Right lung (tissue), 2 donors: ENCODE measurements at regions not wholly inside any gene's neighbourhood (a gene's known extent, or its start where the extent isn't known, plus 50 kb on each side); places are given as distances from the start of the nearest gene placed in this dataset.
A peak's percentile ranks its signal among the peaks of the same experiment; 100 is the strongest.

ENCODE experiments used
- DNase-seq, 2 donors: peaks; one replicate each; pipeline ENCODE4 v3.0.0-alpha.2; 2013

DNA sequence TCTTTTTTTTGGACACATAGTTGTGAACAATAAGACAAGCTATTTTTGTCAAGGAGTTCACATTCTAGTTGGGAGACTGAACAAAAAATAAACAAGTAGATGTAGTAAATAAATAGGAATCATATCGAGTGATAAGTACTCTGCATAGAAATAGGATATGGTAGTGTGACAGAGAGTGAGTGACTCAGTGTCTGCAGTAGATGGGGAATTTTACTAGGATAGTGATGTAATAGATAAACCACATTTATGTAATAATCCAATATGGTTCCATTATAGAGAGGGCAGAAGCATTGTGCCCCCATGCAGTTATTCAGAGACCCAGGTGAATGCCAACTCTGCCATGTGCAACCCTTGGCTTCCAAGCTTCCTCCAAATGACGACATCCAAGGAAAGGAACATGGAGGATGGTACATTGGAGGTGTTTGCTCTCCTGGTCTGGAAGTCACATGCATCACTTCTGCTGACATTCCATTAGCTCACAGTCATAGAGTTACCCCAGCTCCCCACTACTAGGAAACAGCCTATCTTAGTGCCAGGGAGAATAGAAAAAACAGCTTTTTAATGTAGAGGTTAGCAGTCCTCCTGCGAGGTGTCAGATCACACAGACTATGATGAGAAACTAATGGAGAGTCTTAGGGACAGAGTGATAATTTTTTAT, 595.4 kb downstream of the NYAP2 start:
- DNase-seq: no peak

DNA sequence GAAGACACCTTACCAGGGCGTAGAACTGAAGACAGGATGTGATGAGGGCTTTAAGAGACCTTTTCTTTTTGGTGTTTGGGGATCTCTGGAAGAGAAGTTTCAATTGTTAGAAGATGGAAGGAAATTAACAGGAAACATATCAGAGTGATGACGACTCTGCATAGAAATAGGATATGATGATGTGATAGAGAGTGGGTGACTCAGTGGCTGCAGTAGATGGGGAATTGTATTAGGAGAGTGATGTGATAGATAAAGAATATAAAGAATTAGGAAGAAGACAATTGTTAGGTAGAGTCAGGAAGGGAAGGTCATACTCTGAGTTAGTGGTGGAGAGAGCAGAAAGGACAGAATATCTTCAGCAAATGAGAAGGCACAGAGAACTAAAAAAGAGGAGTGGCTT, 593.9 kb downstream of the NYAP2 start:
- DNase-seq: no peak

DNA sequence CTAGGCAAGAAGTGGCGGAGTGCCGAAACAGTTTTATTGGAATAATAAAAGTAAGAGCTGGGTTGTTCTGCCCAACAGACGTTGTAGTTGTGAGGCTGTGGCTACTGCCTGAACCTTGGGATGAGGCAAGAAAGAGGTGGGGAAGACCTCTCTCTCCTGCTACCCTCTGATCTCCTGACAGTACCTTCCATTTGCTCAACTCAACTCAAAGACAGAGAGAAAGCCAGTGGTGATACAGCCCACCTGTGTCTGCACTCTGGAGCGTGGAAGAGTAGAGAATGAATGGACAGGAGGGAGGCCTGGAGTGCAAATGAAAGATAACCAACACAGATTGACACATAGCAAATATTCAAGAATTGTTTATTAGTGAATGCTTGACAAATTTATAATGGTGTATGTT, 590.3 kb downstream of the NYAP2 start:
- DNase-seq: no peak

DNA sequence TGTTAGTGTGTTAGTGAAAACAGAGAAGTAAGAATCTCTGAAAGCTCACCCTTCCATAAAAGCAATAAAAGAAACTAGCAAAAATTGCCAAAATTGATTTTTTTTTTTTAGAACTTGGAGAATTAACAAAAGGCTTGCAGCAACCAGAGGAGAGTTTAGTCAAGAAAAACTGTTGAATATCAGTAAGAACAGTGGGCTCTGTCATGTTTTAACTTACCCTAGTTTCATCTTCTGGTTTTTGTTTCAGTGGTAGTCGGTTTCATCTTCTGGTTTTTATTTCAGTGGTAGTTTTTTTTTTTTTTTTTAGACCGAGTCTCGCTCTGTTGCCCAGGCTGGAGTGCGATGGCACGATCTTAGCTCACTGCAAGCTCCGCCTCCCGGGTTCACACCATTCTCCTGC, 580.9 kb downstream of the NYAP2 start:
- no peak for DNase-seq

DNA sequence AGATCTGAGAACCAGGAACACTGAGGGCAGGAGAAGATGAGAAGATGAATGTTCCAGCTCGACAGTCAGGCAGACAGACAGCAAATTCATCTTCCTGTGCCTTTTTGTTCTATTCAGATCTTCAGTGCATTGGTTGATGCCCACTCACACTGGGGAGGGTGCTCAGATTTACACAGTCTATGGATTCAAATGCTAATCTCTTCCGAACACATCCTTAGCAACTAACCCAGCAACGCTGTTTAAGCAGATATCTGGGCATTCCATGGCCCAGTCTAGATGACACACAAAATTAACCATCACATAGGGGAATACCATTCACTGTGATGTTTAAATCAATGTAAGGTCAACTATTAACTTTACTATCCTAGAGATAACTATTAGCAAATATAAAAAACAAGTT, 571.9 kb downstream of the NYAP2 start:
- no peak for DNase-seq

DNA sequence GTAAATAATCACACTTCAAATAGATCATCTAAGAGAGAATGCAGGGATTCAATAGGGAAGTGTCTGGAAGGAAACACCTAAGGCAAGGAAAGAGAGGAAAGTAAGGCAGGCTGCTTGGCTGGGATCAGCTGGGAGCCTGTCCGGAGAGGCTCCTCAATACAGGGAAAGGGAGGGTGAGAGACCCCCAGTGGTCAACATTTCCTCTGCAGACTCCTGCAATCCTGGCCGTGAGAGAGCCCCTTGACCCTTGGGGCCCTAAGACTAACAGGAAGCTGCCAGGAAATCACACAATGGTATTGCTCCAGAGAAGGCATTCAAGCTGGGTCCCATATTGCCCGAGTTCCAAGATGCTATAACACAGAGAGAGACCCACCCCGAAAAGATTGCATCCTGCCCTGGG, 549.4 kb downstream of the NYAP2 start:
- DNase-seq: no peak

DNA sequence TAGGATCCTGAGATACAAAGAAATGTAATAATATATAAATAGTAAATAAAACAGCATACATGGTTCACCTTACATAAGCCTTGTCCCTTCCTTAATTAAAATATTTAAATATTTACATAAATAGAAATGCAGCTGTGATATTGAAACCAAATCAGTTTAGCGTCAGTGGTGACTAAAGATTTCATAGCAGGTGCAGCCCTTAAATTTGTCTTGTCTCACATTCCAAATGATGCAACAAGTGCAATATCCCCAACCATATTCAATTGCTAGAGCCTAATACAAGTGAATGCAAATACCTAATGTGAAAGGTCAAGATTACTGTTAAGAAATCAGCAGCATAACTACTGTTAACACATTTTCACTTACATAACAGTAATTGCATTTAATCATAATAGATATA, 539.5 kb downstream of the NYAP2 start:
- DNase-seq: no peak

DNA sequence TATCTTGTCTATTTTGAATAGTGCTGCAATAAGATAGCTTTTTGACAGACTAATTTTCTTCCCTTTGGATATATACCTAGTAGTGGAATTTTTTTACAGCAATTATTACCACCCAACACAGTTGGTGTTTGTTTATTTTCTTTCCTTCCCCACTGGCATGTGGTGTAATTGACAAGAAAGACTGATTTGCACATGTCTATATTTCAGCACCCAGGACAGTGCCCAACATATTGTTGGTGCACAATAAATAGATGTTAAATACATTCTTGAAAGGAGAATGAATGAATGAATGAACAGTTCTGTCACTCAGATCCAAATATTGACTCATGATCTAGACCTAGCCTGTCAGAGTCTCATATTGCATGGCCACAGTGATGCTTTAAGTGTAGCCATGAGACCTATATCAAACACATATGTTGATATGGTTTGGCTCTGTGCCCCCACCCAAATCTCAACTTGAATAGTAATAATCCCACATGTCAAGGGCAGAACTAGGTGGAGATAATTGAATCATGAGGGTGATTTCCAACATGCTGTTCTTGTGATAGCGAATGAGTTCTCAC, 538.2 kb downstream of the NYAP2 start:
- DNase-seq: no peak

DNA sequence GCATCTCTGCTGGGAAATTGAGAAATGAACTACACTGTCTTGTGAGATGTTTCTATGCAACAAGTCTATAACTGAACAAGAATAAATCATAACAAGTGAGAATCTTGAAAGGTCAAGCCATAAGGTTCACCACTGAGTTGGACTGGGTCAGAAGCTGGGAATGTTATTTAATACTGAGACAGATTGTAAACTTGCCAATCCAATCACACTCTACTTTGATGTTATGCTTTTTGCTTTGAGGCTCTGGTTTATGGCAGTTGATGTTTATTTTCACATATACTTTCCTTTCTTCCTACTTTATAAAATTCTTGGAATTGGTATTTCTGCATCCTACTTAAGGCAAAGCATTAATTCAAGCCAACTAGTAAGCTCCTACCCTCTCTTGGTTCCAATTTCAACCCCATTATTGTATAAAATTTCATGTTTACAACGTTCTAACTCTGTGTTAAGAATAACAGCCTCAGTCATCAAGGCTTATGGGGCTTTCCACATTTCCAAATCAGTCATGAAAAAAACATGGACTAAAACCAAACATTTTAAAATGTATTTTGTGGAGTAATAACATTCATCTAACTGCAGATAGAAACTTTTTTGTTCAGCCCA, 533.4 kb downstream of the NYAP2 start:
- DNase-seq: peak; percentile 9 to 11

DNA sequence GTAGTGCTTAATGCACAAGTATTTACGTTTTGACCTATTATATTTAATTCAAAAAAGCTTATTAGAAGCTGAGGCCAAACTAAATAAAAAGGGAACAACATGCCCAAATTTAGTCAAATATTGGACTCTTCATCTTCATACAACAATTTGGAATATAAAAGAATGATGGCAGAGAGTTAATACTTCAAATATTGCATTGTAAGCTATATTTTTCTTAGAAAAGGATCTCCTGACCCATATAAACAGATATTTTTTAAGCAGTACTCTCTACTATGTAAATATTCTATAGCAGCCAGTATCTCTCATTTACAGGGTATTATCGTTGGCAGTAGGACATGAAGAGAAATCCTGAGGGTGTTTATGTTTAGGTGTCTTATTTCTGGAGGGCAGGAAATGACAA, 531.2 kb downstream of the NYAP2 start:
- DNase-seq: no peak

DNA sequence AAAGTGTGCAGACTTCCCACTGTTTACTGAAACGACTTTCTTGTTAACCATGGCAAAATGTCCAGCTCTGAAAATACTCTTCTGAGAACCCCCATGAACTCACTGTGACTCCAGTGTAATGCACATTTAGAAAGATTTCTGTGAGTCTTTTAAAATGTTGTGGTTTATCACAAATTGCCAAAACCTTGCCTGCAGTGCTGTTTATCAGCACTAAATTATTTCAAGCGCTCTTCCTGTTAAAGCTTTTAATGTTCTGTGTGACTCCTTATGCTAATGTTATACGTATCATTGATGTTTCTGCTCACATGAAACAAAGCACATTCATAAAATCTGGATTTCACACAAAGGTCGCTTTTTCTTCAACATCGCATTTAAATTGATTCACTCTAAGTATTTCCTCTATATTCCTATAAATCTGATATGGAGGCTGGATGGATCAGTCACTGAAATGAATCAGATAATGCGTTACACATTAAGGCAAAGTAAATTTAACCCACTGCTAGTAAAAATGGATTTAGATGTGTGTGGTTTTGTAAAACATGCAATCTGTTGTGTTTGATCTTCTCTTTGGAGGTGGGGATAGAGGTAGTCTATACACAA, 521.2 kb downstream of the NYAP2 start:
- no peak for DNase-seq

DNA sequence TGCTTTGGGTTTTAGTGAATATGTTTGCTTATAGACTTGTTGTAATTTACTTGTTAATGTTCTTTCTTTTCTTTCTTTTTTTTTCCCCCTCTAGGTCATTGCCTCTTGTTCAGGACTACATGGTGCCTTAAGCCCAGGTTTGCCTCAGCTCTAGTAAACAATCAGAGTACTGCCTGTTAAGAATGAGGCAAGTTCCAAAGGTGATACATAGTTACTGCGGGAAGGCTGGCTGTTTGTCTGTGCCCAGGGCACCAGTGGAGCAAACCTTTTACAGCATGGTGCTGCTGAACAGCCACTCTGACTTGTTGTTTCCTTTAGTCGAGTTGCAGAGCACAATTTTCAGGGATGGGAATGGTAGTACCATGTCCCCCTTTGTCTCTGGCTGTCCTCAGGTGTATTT, 517.2 kb downstream of the NYAP2 start:
- no peak for DNase-seq

DNA sequence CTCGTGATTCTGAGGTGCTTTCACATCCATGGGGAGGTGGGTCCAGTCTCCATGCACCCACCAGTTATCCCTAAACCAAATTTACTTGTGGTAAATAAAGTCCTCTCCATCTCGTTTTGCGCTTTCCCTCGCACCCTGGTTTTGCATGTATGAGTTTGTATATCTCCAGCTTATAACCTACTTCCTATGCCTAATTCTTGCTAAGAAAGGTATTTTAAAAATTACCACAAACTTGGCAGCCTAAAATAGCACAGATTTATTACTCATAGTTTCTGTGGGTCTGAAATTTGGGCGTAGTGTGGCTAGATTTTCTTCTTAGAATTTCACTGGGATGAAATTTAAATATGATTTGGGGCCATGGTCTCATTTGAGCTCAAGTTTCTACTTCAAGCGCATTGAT, 511.5 kb downstream of the NYAP2 start:
- DNase-seq: no peak

DNA sequence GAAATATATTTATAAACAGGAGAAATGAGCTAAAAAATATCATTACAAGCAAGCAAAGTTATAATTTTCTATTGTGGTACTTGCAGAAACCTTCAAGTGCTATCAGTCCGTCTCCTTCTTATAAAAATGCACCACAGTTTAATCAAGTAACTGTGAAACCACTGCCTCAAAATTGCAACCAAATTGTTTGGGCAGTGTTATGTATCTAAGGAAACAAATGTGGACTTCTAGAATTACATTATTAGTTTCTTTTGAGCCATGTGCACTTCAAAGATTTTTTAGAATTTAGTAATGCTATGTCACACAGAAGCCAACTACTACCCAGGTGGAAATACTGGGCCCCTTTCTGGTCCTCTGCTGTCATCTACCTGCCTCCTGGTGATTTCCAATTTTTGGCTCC, 495.6 kb downstream of the NYAP2 start:
- peak in 1 of 2 donors; percentile 13 for DNase-seq

DNA sequence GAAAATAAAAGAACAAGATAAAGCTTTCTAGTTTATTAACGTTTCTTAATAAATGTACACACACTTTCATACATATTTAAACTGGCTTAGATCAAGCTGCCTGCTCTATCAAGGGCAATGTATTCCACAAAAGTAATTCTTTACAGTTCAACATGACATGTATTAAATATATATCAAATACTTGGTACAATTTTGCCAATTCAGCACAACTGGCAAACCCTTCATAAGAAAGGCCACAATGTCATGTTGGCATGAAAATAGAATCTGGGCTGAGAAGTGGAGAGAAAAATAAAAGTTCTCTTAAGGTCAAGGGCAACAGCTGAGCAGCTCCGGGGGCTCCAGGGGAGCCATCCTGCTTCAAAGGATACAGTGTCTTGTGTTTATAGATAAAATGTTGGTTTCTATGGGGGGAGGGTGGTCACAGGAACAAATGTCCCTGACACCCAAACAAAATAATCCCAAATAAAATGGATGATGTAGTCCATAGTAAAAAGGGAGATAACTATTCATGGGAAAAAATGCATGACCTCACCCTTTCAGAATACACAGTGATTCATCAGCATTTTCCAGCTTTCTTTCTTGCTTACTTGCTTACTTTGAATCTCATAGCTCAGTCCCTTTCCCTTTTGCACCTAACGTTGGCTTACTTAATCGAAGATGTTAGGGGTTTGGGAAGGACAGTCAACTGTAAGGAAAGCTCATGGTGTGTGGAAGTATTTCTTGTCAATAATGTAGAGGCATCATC, 494.9 kb downstream of the NYAP2 start:
- no peak for DNase-seq

DNA sequence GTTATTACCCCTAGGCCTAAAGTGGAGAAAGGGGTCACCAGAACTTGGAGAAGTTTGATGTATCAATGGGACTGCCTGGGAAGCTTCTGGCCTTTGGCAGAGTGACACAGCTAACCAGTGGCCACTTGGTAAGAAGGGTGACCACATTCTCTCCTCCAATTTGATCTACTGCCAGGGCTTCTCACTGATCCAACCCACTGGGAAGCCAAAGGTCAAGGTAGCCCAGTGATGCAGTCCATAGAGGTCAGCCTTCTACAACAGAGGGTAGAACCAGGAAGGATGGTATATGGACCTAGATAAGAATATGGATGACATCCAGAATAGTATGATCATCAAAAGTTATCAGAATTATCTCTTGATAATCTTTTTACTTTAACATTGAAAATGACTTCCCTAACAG, 493.6 kb downstream of the NYAP2 start:
- no peak for DNase-seq

DNA sequence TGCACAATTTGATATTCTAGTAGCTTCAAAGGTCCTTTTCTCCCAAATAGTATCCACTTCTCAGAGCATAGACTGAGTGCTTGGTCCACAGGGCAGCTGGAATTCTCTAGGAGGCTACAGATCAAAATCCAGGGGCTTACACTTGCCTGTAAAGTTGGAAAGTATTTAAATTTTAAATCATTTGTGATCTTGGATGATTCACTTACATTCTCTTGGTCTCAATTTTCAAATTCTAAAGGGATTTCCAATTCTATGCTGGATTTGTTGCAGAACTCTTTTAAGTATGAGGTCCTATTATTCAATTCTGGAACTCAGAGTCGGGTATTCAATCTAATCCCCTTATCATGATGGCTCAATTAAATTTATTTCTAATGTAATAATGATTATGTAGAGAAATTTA, 492.3 kb downstream of the NYAP2 start:
- DNase-seq: no peak

DNA sequence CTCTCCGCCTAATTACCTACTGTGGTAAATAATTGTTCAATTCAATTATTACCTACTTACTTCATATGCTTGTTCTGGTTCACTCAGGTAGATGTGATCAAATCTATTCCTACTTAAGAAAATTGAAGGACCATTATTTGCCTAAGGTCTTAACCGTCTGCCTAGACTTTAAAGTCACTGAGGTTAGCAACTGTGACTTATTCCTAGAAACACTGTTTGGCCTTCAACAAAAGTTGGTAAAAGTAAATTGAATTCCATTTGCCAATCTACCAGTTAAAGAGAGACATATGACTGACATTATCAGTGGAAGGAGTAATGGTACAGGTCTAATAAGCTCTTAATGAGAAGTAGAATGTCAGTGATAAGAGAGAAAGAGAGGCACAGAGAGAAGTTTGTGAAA, 491.5 kb downstream of the NYAP2 start:
- DNase-seq: no peak

DNA sequence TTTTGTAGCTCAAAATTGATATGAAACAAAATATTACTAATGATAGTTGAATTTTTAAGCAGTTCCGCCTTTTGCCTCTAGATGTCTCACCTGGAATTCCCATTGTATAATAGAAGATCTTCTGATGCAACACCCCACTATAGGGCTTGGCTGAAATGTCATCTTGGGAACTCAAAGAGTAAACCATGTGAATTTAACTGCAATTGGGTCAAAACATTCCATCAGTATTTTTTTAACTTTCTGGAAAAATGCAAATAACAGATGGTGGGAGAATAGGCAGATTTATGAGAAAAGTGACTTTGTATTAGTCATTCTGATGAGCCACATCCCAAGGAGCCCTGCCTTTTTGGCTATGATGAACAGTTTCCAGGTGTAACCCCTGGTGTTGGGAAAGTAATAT, 489.9 kb downstream of the NYAP2 start:
- DNase-seq: peak; percentile 39 to 51

DNA sequence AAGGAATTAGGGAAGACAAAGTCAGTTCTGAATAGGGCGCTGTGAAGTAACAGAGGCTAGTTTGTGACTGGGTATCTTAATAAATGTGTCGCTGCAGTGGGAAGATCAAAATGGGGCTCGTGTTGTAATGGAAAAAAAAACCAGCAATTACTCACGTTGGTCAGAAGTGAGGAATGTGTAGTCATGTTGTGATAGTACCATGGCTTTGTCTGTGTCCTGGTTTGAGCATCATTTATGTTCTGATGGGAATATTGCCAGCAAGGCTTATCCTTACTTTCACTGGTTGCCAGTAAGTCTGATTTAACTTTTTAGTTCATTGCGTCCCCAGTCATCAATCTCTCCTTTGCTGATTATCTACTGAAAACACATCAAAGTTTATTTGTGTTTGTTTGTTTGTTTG, 467.6 kb downstream of the NYAP2 start:
- DNase-seq: no peak

DNA sequence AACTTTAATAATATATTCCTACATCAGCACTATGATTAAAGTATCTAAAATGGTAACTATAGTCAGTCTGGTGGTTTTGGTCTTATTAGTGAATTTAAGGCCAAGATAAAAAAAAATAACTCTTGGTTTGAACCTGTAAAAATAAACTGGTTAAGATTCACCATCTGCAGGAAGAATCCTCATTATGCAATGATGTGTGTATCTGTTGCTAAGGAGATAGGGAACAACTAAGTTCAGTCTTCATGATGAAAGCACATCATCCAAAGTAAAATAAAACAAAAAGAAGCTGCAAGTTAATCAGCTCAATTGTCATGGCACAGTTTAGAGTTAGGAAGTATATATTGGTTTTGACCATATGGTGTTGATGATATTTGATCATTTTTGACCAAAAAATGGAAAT, 466.0 kb downstream of the NYAP2 start:
- no peak for DNase-seq

DNA sequence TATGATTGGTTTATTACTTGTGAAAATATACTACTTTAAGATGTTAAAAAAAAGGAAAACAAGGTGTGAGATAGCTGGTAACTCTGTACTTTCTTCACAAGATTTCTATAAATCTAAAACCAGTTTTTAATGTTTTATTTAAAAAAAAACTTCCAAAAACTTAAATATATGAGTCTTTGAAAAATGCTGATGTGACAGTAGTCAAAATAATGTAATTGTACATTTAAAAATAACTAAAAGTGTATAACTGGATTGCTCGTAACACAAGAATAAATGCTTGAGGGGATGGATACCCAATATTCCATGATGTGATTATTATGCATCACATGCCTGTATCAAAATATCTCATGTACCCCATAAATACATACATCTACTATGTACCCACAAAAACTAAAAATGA, 464.9 kb downstream of the NYAP2 start:
- DNase-seq: no peak

DNA sequence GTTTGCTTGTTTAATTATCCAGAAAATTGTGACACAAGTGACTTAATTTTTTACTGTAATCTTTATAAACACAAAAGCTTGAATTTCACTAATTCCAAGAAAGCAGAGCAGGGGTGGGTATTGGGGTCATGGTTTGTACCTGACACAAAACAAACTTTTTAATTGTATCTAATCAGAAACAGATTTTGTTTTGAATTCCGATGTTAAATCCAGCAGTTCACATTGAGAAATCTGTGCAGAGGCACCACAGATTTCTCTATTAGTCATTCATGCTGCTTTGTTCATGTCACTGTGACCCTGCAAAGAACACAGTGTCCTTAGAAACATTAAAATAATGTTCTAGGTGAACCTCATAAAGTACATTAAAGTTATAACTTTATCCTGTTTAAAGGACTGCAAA, 443.4 kb downstream of the NYAP2 start:
- DNase-seq: no peak
